Smooth muscle cell (in vitro differentiated cells): ENCODE measurements at regions not wholly inside any gene's neighbourhood (a gene's known extent, or its start where the extent isn't known, plus 50 kb on each side); places are given as distances from the start of the nearest gene placed in this dataset.

Source experiments
- DNase-seq: peaks from one replicate; lab custom pipeline; 2025; ENCODE audit not compliant: unreplicated experiment; lab: John Stamatoyannopoulos, UW
- H2AFZ ChIP-seq: fragments of 200-600 bp; sonication (generic); 2 replicates; pipeline ENCODE4 v1.6.0; 2016; ENCODE audit warnings: antibody characterized with exemption, low read depth, mild to moderate bottlenecking
- H3F3A ChIP-seq: fragments of 200-600 bp; sonication (generic); 2 replicates; pipeline ENCODE4 v1.6.0; 2017; ENCODE audit warnings: antibody characterized with exemption, low read depth
- H3K27ac ChIP-seq: fragments of 200-600 bp; sonication (generic); 2 replicates; pipeline ENCODE4 v1.5.1; 2016; ENCODE audit warnings: low read depth, mild to moderate bottlenecking
- H3K27me3 ChIP-seq: fragments of 200-600 bp; sonication (generic); 2 replicates; pipeline ENCODE4 v1.6.1; 2016; ENCODE audit warnings: low read depth, mild to moderate bottlenecking
- H3K36me3 ChIP-seq: fragments of 200-600 bp; sonication (generic); 2 replicates; pipeline ENCODE4 v1.5.1; 2016; ENCODE audit warnings: low read depth
- H3K4me1 ChIP-seq: fragments of 200-600 bp; sonication (generic); 2 replicates; pipeline ENCODE4 v1.5.1; 2016; ENCODE audit warnings: low read depth
- H3K4me2 ChIP-seq: fragments of 200-600 bp; sonication (generic); 2 replicates; pipeline ENCODE4 v1.6.0; 2016; ENCODE audit warnings: mild to moderate bottlenecking
- H3K4me3 ChIP-seq: fragments of 200-600 bp; sonication (generic); 2 replicates; pipeline ENCODE4 v1.5.1; 2016; ENCODE audit warnings: mild to moderate bottlenecking
- H3K79me2 ChIP-seq: fragments of 200-600 bp; sonication (generic); 2 replicates; pipeline ENCODE4 v1.6.0; 2016; ENCODE audit warnings: low read depth, mild to moderate bottlenecking
- H3K9ac ChIP-seq: fragments of 200-600 bp; sonication (generic); 2 replicates; pipeline ENCODE4 v1.6.0; 2016; ENCODE audit warnings: low read depth
- H3K9me3 ChIP-seq: fragments of 200-600 bp; sonication (generic); replicated peaks from 2 replicates; pipeline ENCODE4 v1.5.1; 2016; ENCODE audit warnings: low read depth
- H4K20me1 ChIP-seq: fragments of 200-600 bp; sonication (generic); 2 replicates; pipeline ENCODE4 v1.6.0; 2016; ENCODE audit warnings: low read depth
- CTCF ChIP-seq: fragments of 200-600 bp; sonication (generic); IDR thresholded peaks from 2 replicates; pipeline ENCODE4 v1.5.1; 2017; ENCODE audit warnings: borderline replicate concordance, mild to moderate bottlenecking, antibody characterized with exemption; ENCODE audit not compliant: insufficient read depth, poor library complexity, severe bottlenecking
- WGBS: methylation state at CpG from one replicate; pipeline ENCODE4 v1.1.7; 2016; ENCODE audit warnings: low lambda C conversion rate; 5-methylcytosine and 5-hydroxymethylcytosine counted together

GRCh38 chr7:137074391-137075030 lies 206.1 kb downstream of the CHRM2 start:
- H3K79me2 ChIP-seq, result no peaks in the 10 kb centered on the region
- H3K9ac ChIP-seq, result no peak overlapping the region
- no peak overlapping the region for H2AFZ ChIP-seq
- H3F3A ChIP-seq, result no peaks in the 10 kb centered on the region
- H3K27me3 ChIP-seq, result no peaks in the 10 kb centered on the region
- no peaks in the 10 kb centered on the region for H4K20me1 ChIP-seq
- H3K4me2 ChIP-seq, result peak overlapping the region; percentile 71
- peak overlapping the region; percentile 87 for H3K27ac ChIP-seq
- WGBS, result 20% methylated on average over 2 of the region's 2 CpGs
- no peaks in the 10 kb centered on the region for H3K9me3 ChIP-seq
- no peak overlapping the region for H3K4me3 ChIP-seq
- no peak for DNase-seq
- no peaks in the 10 kb centered on the region for H3K4me1 ChIP-seq
- no peaks in the 10 kb centered on the region for H3K36me3 ChIP-seq
- no peak for TF ChIP-seq CTCF

- WGBS, result 78% methylated on average over 3 of the region's 3 CpGs
- no peaks in the 10 kb centered on the region for H3F3A ChIP-seq
- H3K36me3 ChIP-seq, result no peaks in the 10 kb centered on the region
- H3K27ac ChIP-seq, result peak overlapping the region; percentile 87
- no peak overlapping the region for H3K4me3 ChIP-seq
- H3K4me1 ChIP-seq, result no peaks in the 10 kb centered on the region
- no peaks in the 10 kb centered on the region for H3K27me3 ChIP-seq
- H2AFZ ChIP-seq, result peak overlapping the region; percentile 45
- H3K9me3 ChIP-seq, result no peaks in the 10 kb centered on the region
- no peaks in the 10 kb centered on the region for H3K79me2 ChIP-seq
- H3K9ac ChIP-seq, result peak overlapping the region; percentile 33
- TF ChIP-seq CTCF, result no peak
- DNase-seq, result no peak
- no peaks in the 10 kb centered on the region for H4K20me1 ChIP-seq
- H3K4me2 ChIP-seq, result peak overlapping the region; percentile 71
Measured at GRCh38 chr7:137073571-137074325, 205.3 kb downstream of the CHRM2 start.
